Activated naive CD8-positive, alpha-beta T cell treated with anti-CD3 and anti-CD28 coated beads, Interleukin-2, amount 50 U/mL, for 24 hours (primary cell): ENCODE measurements at regions not wholly inside any gene's neighbourhood (a gene's known extent, or its start where the extent isn't known, plus 50 kb on each side); places are given as distances from the start of the nearest gene placed in this dataset.
"Not testable (repeated sequence)": the region's sequence is repeated elsewhere in the genome, so short reads cannot be mapped to it uniquely, and the experiment has no call there.

Experiments used
- ATAC-seq: fragments of 150-1000 bp; cut with Tn5 transposase; one replicate; pipeline ENCODE4 v1.10.0; 2021
- DNase-seq: peaks from one replicate; pipeline ENCODE4 v3.0.0; 2021
- H3K27ac Mint-ChIP-seq: one replicate; pipeline ENCODE4 v1.8.0; 2021; ENCODE audit warnings: mild to moderate bottlenecking, mixed read lengths
- H3K27me3 Mint-ChIP-seq: one replicate; pipeline ENCODE4 v1.8.0; 2021; ENCODE audit warnings: mixed read lengths
- H3K36me3 Mint-ChIP-seq: one replicate; pipeline ENCODE4 v1.8.0; 2021; ENCODE audit warnings: low read depth, mixed read lengths
- H3K4me1 Mint-ChIP-seq: one replicate; pipeline ENCODE4 v1.8.0; 2021; ENCODE audit warnings: mixed read lengths
- H3K4me3 Mint-ChIP-seq: one replicate; pipeline ENCODE4 v1.8.0; 2021; ENCODE audit warnings: mild to moderate bottlenecking, moderate library complexity, mixed read lengths
- H3K9me3 Mint-ChIP-seq: one replicate; pipeline ENCODE4 v1.8.0; 2021; ENCODE audit warnings: mixed read lengths

GRCh38 chr3:198173080-198173479 lies 213.1 kb downstream of the LMLN start:
- not testable (repeated sequence) for H3K4me1 Mint-ChIP-seq, H3K4me3 Mint-ChIP-seq, DNase-seq, H3K9me3 Mint-ChIP-seq, ATAC-seq, H3K27me3 Mint-ChIP-seq, H3K36me3 Mint-ChIP-seq, H3K27ac Mint-ChIP-seq

DNA sequence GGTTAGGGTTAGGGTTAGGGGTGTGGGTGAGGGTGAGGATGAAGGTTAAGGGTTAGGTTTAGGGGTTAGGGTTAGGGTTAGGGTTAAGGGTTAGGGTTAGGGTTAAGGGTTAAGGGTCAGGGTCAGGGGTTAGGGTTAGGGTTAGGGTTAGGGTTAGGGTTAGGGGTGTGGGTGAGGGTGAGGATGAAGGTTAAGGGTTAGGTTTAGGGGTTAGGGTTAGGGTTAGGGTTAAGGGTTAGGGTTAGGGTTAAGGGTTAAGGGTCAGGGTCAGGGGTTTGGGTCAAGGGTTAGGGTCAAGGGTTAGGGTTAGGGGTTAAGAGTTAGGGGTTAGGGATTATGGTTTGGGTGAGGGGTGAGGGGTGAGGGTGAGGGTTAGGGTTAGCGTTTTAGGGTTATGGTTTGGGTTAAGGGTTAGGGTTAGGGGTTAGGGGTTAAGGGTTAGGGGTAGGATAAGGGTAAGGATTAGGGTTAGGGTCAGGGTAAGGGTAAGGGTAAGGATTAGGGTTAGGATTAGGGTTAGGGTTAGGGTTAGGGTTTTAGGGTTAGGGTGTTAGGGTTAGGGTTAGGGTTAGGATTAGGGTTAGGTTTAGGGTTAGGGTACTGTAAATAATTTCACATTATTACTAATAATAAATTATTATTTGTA lies 214.0 kb downstream of the LMLN start:
- ATAC-seq, DNase-seq, H3K27ac Mint-ChIP-seq, H3K4me3 Mint-ChIP-seq, H3K9me3 Mint-ChIP-seq, H3K27me3 Mint-ChIP-seq, H3K36me3 Mint-ChIP-seq, H3K4me1 Mint-ChIP-seq: not testable (repeated sequence)
